Tibial nerve (tissue), 4 donors: ENCODE measurements at regions not wholly inside any gene's neighbourhood (a gene's known extent, or its start where the extent isn't known, plus 50 kb on each side); places are given as distances from the start of the nearest gene placed in this dataset.

Experiments used
- DNase-seq, 2 donors: peaks; one replicate each; pipeline ENCODE4 v3.0.0-alpha.2; 2019; ENCODE audit warnings: low spot score in 2 of 2
- H3K27ac ChIP-seq, 4 donors: fragments of 200-600 bp; sonication (generic) in 3 of 4; one replicate each; pipeline ENCODE4 v1.5.1; 2017 to 2019; ENCODE audit warnings: mild to moderate bottlenecking in 1 of 4
- H3K27me3 ChIP-seq, 2 donors: fragments of 200-600 bp; sonication (generic) in 1 of 2; one replicate each; pipeline versions ENCODE4 v1.5.1 to v1.6.0; 2017 to 2019
- H3K36me3 ChIP-seq, 3 donors: fragments of 200-600 bp; sonication (generic); one replicate each; pipeline ENCODE4 v1.5.1; 2018 to 2019
- H3K4me1 ChIP-seq, 4 donors: fragments of 200-600 bp; sonication (generic) in 3 of 4; one replicate each; pipeline ENCODE4 v1.5.1; 2017 to 2019
- H3K4me3 ChIP-seq, 4 donors: fragments of 200-600 bp; sonication (generic) in 3 of 4; one replicate each; pipeline ENCODE4 v1.5.1; 2017 to 2019; ENCODE audit warnings: mild to moderate bottlenecking in 1 of 4, moderate library complexity in 1 of 4
- H3K9me3 ChIP-seq, 4 donors: fragments of 200-600 bp; sonication (generic) in 3 of 4; one replicate each; pipeline ENCODE4 v1.5.1; 2017 to 2019
- CTCF ChIP-seq, 5 experiments: fragments of 200-600 bp in 3 of 5; fragments of 450-650 bp in 2 of 5; sonication (generic) in 3 of 5; IDR thresholded peaks; one replicate each; pipeline ENCODE4 v1.5.1; 2016 to 2019; ENCODE audit warnings: antibody characterized with exemption in 5 of 5, mild to moderate bottlenecking in 3 of 5, moderate library complexity in 2 of 5
- EP300 ChIP-seq, 2 donors: sonication (generic); formaldehyde crosslinking; IDR thresholded peaks; one replicate each; pipeline ENCODE4 v1.6.1; 2017; ENCODE audit warnings: antibody characterized with exemption in 2 of 2, mild to moderate bottlenecking in 1 of 2
- POLR2A ChIP-seq, 2 donors: fragments of 450-650 bp; IDR thresholded peaks; one replicate each; pipeline ENCODE4 v1.6.1; 2017; ENCODE audit warnings: antibody characterized with exemption in 2 of 2, mild to moderate bottlenecking in 2 of 2, moderate library complexity in 2 of 2
- WGBS, 2 donors: methylation state at CpG; one replicate each; pipeline ENCODE4 v1.1.5; 2018; 5-methylcytosine and 5-hydroxymethylcytosine counted together

- WGBS, 2 donors = 76 to 81% methylated on average over 11 of the region's 11 CpGs
These were observed 73.7 kb downstream of the EDN1 start for GRCh38 chr6:12363651-12364381.

GRCh38 chr6:12364621-12365020 lies 74.5 kb downstream of the EDN1 start:
- H3K4me1 ChIP-seq = no peaks in the 10 kb centered on the region
- no peaks in the 10 kb centered on the region for H3K27me3 ChIP-seq
- TF ChIP-seq EP300 (IDR thresholded peaks at IDR 0.05) = no peak
- no peak for TF ChIP-seq POLR2A (IDR thresholded peaks at IDR 0.05)
- TF ChIP-seq CTCF (IDR thresholded peaks at IDR 0.05) = no peak
- 88 to 96% methylated on average over 1 of the region's 1 CpG for WGBS, 2 donors
- DNase-seq = no peak
- H3K4me3 ChIP-seq = no peak overlapping the region
- no peaks in the 10 kb centered on the region for H3K36me3 ChIP-seq
- no peak overlapping the region for H3K27ac ChIP-seq
- H3K9me3 ChIP-seq = no peaks in the 10 kb centered on the region

More at GRCh38 chr6:12363651-12364381, 73.7 kb downstream of the EDN1 start:
- Histone ChIP-seq H3K4me3 (no peak overlapping the region), H3K9me3 (no peaks in the 10 kb centered on the region), H3K27ac (no peak overlapping the region), H3K27me3 (no peaks in the 10 kb centered on the region), H3K4me1 (no peaks in the 10 kb centered on the region), H3K36me3 (no peaks in the 10 kb centered on the region)
- no peak for TF ChIP-seq POLR2A (IDR thresholded peaks at IDR 0.05)
- peak in 1 of 2 donors; percentile 43 for TF ChIP-seq EP300 (IDR thresholded peaks at IDR 0.05)
- no peak for DNase-seq

GRCh38 chr6:12366731-12367130 lies 76.6 kb downstream of the EDN1 start:
- DNase-seq = no peak
- H3K27me3 ChIP-seq = no peaks in the 10 kb centered on the region
- no peaks in the 10 kb centered on the region for H3K36me3 ChIP-seq
- H3K27ac ChIP-seq = no peak overlapping the region
- no peak overlapping the region for H3K4me3 ChIP-seq
- TF ChIP-seq EP300 (IDR thresholded peaks at IDR 0.05) (no peak), POLR2A (IDR thresholded peaks at IDR 0.05) (no peak), CTCF (IDR thresholded peaks at IDR 0.05) (no peak)
- no peaks in the 10 kb centered on the region for H3K9me3 ChIP-seq
- WGBS, 2 donors = 95 to 97% methylated on average over 5 of the region's 5 CpGs
- H3K4me1 ChIP-seq = no peaks in the 10 kb centered on the region

- 100% methylated on average over 1 of the region's 1 CpG for WGBS, 2 donors
These were observed 77.3 kb downstream of the EDN1 start for GRCh38 chr6:12367412-12367811.

GRCh38 chr6:12369355-12369754 lies 79.2 kb downstream of the EDN1 start:
- 86 to 90% methylated on average over 1 of the region's 1 CpG for WGBS, 2 donors
- Histone ChIP-seq H3K4me3 (no peak overlapping the region), H3K4me1 (no peaks in the 10 kb centered on the region), H3K27me3 (no peaks in the 10 kb centered on the region), H3K36me3 (no peaks in the 10 kb centered on the region), H3K9me3 (no peaks in the 10 kb centered on the region), H3K27ac (no peak overlapping the region)
- no peak for TF ChIP-seq CTCF (IDR thresholded peaks at IDR 0.05)
- TF ChIP-seq POLR2A (IDR thresholded peaks at IDR 0.05) = no peak
- no peak for TF ChIP-seq EP300 (IDR thresholded peaks at IDR 0.05)
- DNase-seq = no peak

More at GRCh38 chr6:12367412-12367811, 77.3 kb downstream of the EDN1 start:
- no peak for TF ChIP-seq EP300 (IDR thresholded peaks at IDR 0.05)
- no peak for TF ChIP-seq CTCF (IDR thresholded peaks at IDR 0.05)
- no peak for TF ChIP-seq POLR2A (IDR thresholded peaks at IDR 0.05)
- Histone ChIP-seq H3K4me3 (no peak overlapping the region), H3K27me3 (no peaks in the 10 kb centered on the region), H3K4me1 (no peaks in the 10 kb centered on the region), H3K36me3 (no peaks in the 10 kb centered on the region), H3K27ac (no peak overlapping the region), H3K9me3 (no peaks in the 10 kb centered on the region)
- no peak for DNase-seq
